SK-N-SH treated with all-trans-retinoic acid at 6 μM for 48 hours (cell line): ENCODE measurements at regions not wholly inside any gene's neighbourhood (a gene's known extent, or its start where the extent isn't known, plus 50 kb on each side); places are given as distances from the start of the nearest gene placed in this dataset.

ENCODE experiments used
- ATAC-seq: fragments of 200-7000 bp; cut with Tn5 transposase; 3 replicates; pipeline ENCODE4 v1.9.1; 2020; ENCODE audit warnings: mild to moderate bottlenecking, moderate library complexity
- ARNTL ChIP-seq: fragments of 450-650 bp; formaldehyde crosslinking; IDR thresholded peaks from 2 replicates; pipeline ENCODE4 v1.5.0; 2020; ENCODE audit warnings: low read depth, mild to moderate bottlenecking, moderate library complexity, borderline replicate concordance
- BACH2 ChIP-seq: fragments of 250-450 bp; sonication (Bioruptor Pico); IDR thresholded peaks from 2 replicates; pipeline ENCODE4 v1.9.0; 2021; ENCODE audit warnings: mild to moderate bottlenecking, borderline replicate concordance
- CSDC2 ChIP-seq: fragments of 250-450 bp; sonication (Bioruptor Pico); IDR thresholded peaks from 2 replicates; pipeline ENCODE4 v1.5.0; 2020; ENCODE audit warnings: mild to moderate bottlenecking, moderate library complexity
- GLIS3 ChIP-seq: fragments of 250-450 bp; sonication (Bioruptor Pico); IDR thresholded peaks from 2 replicates; pipeline ENCODE4 v1.5.0; 2020; ENCODE audit warnings: mild to moderate bottlenecking, moderate library complexity
- ISL1 ChIP-seq: fragments of 250-450 bp; sonication (Bioruptor Pico); IDR thresholded peaks from 2 replicates; pipeline ENCODE4 v2.1.2; 2022; ENCODE audit warnings: mild to moderate bottlenecking, moderate library complexity
- OSR1 ChIP-seq: fragments of 250-450 bp; sonication (Bioruptor Pico); IDR thresholded peaks from 2 replicates; pipeline ENCODE4 v1.8.0; 2022; ENCODE audit warnings: moderate library complexity, mild to moderate bottlenecking, inconsistent platforms
- PPARA ChIP-seq: fragments of 250-450 bp; sonication (Bioruptor Pico); IDR thresholded peaks from 2 replicates; pipeline ENCODE4 v1.5.0; 2020; ENCODE audit warnings: mild to moderate bottlenecking, borderline replicate concordance
- RARB ChIP-seq: fragments of 250-450 bp; sonication (Bioruptor Pico); IDR thresholded peaks from 2 replicates; pipeline ENCODE4 v1.8.0; 2021; ENCODE audit warnings: mild to moderate bottlenecking, moderate library complexity
- SNAI2 ChIP-seq: fragments of 250-450 bp; sonication (Bioruptor Pico); IDR thresholded peaks from 2 replicates; pipeline ENCODE4 v1.5.0; 2020; ENCODE audit warnings: mild to moderate bottlenecking, moderate library complexity
- TCF4 ChIP-seq: fragments of 250-450 bp; sonication (Bioruptor Pico); IDR thresholded peaks from 2 replicates; pipeline ENCODE4 v1.8.0; 2021; ENCODE audit warnings: mild to moderate bottlenecking, moderate library complexity, borderline replicate concordance
- TOX ChIP-seq: fragments of 250-450 bp; sonication (Bioruptor Pico); IDR thresholded peaks from 2 replicates; pipeline ENCODE4 v1.8.0; 2021; ENCODE audit warnings: mild to moderate bottlenecking, moderate library complexity, borderline replicate concordance
- ZC3H10 ChIP-seq: fragments of 250-450 bp; sonication (Bioruptor Pico); IDR thresholded peaks from 2 replicates; pipeline ENCODE4 v1.5.1; 2021; ENCODE audit warnings: mild to moderate bottlenecking, moderate library complexity
- ZFP3 ChIP-seq: fragments of 250-450 bp; sonication (Bioruptor Pico); IDR thresholded peaks from 2 replicates; pipeline ENCODE4 v1.5.0; 2020; ENCODE audit warnings: mild to moderate bottlenecking, moderate library complexity
- ZFP30 ChIP-seq: fragments of 450-650 bp; formaldehyde crosslinking; IDR thresholded peaks from 2 replicates; pipeline ENCODE4 v1.5.0; 2022; ENCODE audit warnings: mild to moderate bottlenecking, moderate library complexity
- ZNF565 ChIP-seq: fragments of 450-650 bp; formaldehyde crosslinking; conservative IDR thresholded peaks from 2 replicates; pipeline ENCODE4 v1.5.0; 2020; ENCODE audit warnings: low read depth, mild to moderate bottlenecking, moderate library complexity
- ZNF70 ChIP-seq: fragments of 450-650 bp; formaldehyde crosslinking; IDR thresholded peaks from 2 replicates; pipeline ENCODE4 v1.5.0; 2020; ENCODE audit warnings: mild to moderate bottlenecking, moderate library complexity
- ZNF8 ChIP-seq: fragments of 450-650 bp; formaldehyde crosslinking; IDR thresholded peaks from 2 replicates; pipeline ENCODE4 v1.5.0; 2020; ENCODE audit warnings: mild to moderate bottlenecking, moderate library complexity
- TF ChIP-seq, protein P1 (sequence below): fragments of 250-450 bp; sonication (Bioruptor Pico); IDR thresholded peaks from 2 replicates; pipeline ENCODE4 v1.5.0; 2020; ENCODE audit warnings: mild to moderate bottlenecking, moderate library complexity
- TF ChIP-seq, protein P2 (sequence below): fragments of 250-450 bp; sonication (Bioruptor Pico); IDR thresholded peaks from 2 replicates; pipeline ENCODE4 v1.5.1; 2020; ENCODE audit warnings: low read depth, mild to moderate bottlenecking, moderate library complexity
- TF ChIP-seq, protein P3 (sequence below): fragments of 250-450 bp; sonication (Bioruptor Pico); IDR thresholded peaks from 2 replicates; pipeline ENCODE4 v1.8.0; 2021; ENCODE audit warnings: low read depth, mild to moderate bottlenecking, moderate library complexity, borderline replicate concordance
- TF ChIP-seq, protein P4 (sequence below): fragments of 250-450 bp; sonication (Bioruptor Pico); IDR thresholded peaks from 2 replicates; pipeline ENCODE4 v1.8.0; 2020; ENCODE audit warnings: mild to moderate bottlenecking, moderate library complexity, borderline replicate concordance

DNA sequence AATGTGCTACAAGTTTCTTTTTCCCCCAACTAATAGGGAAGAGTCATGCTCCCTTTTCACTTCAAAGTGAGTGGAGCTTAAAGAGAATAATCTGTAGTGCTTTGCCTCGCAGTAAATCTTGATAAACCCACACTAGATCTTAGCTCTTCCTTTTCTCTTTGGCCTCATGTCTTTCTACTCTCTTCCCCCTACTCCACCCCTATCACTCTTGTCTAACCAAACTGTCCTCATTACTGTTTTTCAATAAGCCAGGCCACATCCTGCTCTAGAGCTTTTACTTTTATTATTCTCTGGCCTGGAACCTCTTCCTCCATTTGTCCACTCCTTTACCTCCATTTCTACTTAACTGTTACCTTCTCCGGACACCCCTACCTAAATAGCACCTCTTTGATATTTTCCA, 291.0 kb upstream of the SATB1 start:
- TF ChIP-seq ZNF565 (CRISPR knock-in tag), result no peak
- no peak for TF ChIP-seq ZFP30
- TF ChIP-seq PPARA (CRISPR knock-in tag), result no peak
- no peak for TF ChIP-seq CSDC2 (CRISPR knock-in tag)
- no peak for TF ChIP-seq ZNF8 (CRISPR knock-in tag)
- TF ChIP-seq GLIS3, result no peak
- TF ChIP-seq, protein P1, sequence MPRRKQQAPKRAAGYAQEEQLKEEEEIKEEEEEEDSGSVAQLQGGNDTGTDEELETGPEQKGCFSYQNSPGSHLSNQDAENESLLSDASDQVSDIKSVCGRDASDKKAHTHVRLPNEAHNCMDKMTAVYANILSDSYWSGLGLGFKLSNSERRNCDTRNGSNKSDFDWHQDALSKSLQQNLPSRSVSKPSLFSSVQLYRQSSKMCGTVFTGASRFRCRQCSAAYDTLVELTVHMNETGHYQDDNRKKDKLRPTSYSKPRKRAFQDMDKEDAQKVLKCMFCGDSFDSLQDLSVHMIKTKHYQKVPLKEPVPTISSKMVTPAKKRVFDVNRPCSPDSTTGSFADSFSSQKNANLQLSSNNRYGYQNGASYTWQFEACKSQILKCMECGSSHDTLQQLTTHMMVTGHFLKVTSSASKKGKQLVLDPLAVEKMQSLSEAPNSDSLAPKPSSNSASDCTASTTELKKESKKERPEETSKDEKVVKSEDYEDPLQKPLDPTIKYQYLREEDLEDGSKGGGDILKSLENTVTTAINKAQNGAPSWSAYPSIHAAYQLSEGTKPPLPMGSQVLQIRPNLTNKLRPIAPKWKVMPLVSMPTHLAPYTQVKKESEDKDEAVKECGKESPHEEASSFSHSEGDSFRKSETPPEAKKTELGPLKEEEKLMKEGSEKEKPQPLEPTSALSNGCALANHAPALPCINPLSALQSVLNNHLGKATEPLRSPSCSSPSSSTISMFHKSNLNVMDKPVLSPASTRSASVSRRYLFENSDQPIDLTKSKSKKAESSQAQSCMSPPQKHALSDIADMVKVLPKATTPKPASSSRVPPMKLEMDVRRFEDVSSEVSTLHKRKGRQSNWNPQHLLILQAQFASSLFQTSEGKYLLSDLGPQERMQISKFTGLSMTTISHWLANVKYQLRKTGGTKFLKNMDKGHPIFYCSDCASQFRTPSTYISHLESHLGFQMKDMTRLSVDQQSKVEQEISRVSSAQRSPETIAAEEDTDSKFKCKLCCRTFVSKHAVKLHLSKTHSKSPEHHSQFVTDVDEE (CRISPR knock-in tag), result no peak
- no peak for TF ChIP-seq ZC3H10 (CRISPR knock-in tag)
- no peak for TF ChIP-seq ZNF70 (CRISPR knock-in tag)
- ATAC-seq, result no peak

DNA sequence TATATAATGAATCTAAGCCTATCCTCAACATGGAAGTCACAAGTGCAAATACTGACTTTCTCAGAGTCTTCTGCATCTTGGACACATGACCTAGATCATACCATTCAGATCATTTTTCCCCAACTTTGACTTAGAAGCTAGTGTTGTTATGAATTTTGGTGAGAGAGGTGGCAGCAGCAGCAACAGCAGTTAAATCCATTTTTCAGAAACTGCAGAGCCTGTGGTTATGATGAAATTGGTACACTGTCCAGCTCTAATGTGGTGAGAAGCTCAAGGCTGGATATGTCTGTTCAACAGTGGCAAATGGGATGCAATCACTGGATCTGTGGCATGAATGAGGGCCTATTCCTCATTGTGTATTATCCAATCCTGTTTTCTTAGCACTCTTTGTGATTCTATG, 290.1 kb upstream of the SATB1 start:
- TF ChIP-seq BACH2 (CRISPR knock-in tag) (no peak), ISL1 (CRISPR knock-in tag) (no peak), ARNTL (CRISPR knock-in tag) (no peak), TOX (CRISPR knock-in tag) (no peak), ZC3H10 (CRISPR knock-in tag) (no peak), GLIS3 (no peak)
- TF ChIP-seq, protein P2, sequence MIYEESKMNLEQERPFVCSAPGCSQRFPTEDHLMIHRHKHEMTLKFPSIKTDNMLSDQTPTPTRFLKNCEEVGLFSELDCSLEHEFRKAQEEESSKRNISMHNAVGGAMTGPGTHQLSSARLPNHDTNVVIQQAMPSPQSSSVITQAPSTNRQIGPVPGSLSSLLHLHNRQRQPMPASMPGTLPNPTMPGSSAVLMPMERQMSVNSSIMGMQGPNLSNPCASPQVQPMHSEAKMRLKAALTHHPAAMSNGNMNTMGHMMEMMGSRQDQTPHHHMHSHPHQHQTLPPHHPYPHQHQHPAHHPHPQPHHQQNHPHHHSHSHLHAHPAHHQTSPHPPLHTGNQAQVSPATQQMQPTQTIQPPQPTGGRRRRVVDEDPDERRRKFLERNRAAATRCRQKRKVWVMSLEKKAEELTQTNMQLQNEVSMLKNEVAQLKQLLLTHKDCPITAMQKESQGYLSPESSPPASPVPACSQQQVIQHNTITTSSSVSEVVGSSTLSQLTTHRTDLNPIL (CRISPR knock-in tag), result no peak
- TF ChIP-seq, protein P1 (CRISPR knock-in tag), result no peak
- TF ChIP-seq, protein P3, sequence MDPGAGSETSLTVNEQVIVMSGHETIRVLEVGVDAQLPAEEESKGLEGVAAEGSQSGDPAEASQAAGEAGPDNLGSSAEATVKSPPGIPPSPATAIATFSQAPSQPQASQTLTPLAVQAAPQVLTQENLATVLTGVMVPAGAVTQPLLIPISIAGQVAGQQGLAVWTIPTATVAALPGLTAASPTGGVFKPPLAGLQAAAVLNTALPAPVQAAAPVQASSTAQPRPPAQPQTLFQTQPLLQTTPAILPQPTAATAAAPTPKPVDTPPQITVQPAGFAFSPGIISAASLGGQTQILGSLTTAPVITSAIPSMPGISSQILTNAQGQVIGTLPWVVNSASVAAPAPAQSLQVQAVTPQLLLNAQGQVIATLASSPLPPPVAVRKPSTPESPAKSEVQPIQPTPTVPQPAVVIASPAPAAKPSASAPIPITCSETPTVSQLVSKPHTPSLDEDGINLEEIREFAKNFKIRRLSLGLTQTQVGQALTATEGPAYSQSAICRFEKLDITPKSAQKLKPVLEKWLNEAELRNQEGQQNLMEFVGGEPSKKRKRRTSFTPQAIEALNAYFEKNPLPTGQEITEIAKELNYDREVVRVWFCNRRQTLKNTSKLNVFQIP, result no peak
- ATAC-seq, result no peak

DNA sequence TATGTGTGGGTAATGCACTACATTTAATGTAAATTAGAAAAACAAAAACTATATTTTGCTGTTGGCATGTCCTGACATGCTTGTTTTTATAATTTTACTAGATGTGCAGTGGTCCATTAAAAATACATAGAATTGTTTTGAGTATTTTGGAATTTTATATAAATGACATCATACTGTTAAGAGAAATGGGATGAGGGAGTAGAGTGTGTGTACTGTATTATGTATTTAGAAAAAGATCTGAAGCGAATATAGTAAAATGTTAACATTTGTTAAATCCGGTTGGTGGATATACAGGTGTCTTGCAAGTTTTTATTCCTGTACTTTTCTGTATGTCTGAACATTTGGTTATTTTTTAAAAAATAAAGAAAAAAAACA, 288.4 kb upstream of the SATB1 start:
- TF ChIP-seq ZC3H10 (CRISPR knock-in tag) (no peak), ZFP3 (CRISPR knock-in tag) (no peak), OSR1 (CRISPR knock-in tag) (no peak), TOX (CRISPR knock-in tag) (no peak), SNAI2 (CRISPR knock-in tag) (no peak), ZNF8 (CRISPR knock-in tag) (no peak), BACH2 (CRISPR knock-in tag) (no peak), GLIS3 (no peak), ZNF565 (CRISPR knock-in tag) (no peak), ISL1 (CRISPR knock-in tag) (no peak), PPARA (CRISPR knock-in tag) (no peak), ZFP30 (no peak), TCF4 (CRISPR knock-in tag) (no peak), ARNTL (CRISPR knock-in tag) (no peak), ZNF70 (CRISPR knock-in tag) (no peak), RARB (CRISPR knock-in tag) (no peak), CSDC2 (CRISPR knock-in tag) (no peak)
- TF ChIP-seq, protein P4, sequence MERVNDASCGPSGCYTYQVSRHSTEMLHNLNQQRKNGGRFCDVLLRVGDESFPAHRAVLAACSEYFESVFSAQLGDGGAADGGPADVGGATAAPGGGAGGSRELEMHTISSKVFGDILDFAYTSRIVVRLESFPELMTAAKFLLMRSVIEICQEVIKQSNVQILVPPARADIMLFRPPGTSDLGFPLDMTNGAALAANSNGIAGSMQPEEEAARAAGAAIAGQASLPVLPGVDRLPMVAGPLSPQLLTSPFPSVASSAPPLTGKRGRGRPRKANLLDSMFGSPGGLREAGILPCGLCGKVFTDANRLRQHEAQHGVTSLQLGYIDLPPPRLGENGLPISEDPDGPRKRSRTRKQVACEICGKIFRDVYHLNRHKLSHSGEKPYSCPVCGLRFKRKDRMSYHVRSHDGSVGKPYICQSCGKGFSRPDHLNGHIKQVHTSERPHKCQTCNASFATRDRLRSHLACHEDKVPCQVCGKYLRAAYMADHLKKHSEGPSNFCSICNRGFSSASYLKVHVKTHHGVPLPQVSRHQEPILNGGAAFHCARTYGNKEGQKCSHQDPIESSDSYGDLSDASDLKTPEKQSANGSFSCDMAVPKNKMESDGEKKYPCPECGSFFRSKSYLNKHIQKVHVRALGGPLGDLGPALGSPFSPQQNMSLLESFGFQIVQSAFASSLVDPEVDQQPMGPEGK (CRISPR knock-in tag), result no peak
- TF ChIP-seq, protein P2 (CRISPR knock-in tag), result no peak

More for the DNA sequence above, 288.4 kb upstream of the SATB1 start:
- ATAC-seq, result no peak
